ENCODE measurements at regions not wholly inside any gene's neighbourhood (a gene's known extent, or its start where the extent isn't known, plus 50 kb on each side); places are given as distances from the start of the nearest gene placed in this dataset.

DNA sequence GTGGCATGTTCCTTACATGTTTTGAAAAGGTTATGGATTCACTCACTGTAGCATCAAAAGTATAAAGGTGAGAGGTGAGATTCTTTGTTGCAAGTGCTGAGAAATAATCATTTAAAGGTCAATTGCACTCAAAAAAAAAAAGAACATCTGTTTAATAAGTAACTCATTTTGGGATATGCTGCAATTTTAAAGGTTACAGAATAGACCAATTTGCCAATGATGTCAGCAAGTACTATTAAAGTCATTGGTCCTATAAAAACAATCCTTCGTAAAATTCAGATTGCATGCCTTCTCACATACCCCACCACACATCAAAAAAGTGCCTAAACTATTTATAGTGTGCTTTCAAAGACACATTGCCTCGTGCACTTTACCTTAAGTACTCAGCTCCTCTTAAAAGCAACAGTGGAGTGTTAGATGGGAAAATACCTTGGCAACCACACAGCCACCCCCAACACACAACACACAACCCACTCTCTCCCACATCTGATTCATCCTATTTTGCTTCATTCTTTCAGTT, 218.2 kb upstream of the ADGRL2 start:
- Mint-ChIP-seq H3K4me3 (ENCODE audit: low read depth) (no peak overlapping the region), H3K9me3 (no peaks in the 10 kb centered on the region), H3K4me1 (ENCODE audit: low read depth) (peaks cover 3% of the 10 kb centered on the region), H3K27me3 (ENCODE audit: low read depth) (no peaks in the 10 kb centered on the region), H3K27ac (no peak overlapping the region), H3K36me3 (ENCODE audit: low read depth) (no peaks in the 10 kb centered on the region)
- intact Hi-C loops (cut with micrococcal nuclease), result no loop called here
- DNase-seq (ENCODE audit: low spot score), result no peak

DNA sequence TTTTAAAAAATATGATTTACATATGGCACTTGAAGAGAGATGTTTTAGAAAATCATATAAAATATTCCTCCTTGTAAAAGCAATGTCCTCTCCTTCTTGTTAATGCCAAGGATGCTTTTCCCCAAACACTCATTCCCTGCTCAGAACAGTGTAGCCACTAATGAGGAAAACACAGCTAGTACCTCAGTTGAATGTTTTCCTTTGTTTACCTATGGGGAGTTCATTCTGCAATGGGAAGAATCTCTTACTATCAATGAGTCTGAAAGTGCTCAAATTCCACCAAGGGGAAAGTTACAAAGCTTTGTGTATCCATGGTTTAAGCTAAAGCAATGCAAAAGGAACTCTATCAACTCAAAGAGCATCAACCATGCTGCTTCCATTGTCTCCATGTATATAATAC, 221.9 kb upstream of the ADGRL2 start:
- Mint-ChIP-seq H3K27me3 (ENCODE audit: low read depth) (no peaks in the 10 kb centered on the region), H3K36me3 (ENCODE audit: low read depth) (no peaks in the 10 kb centered on the region), H3K9me3 (no peaks in the 10 kb centered on the region), H3K4me1 (ENCODE audit: low read depth) (peaks cover 3% of the 10 kb centered on the region), H3K27ac (no peak overlapping the region), H3K4me3 (ENCODE audit: low read depth) (no peak overlapping the region)
- no peak for DNase-seq (ENCODE audit: low spot score)
- intact Hi-C loops (cut with micrococcal nuclease), result no loop called here

DNA sequence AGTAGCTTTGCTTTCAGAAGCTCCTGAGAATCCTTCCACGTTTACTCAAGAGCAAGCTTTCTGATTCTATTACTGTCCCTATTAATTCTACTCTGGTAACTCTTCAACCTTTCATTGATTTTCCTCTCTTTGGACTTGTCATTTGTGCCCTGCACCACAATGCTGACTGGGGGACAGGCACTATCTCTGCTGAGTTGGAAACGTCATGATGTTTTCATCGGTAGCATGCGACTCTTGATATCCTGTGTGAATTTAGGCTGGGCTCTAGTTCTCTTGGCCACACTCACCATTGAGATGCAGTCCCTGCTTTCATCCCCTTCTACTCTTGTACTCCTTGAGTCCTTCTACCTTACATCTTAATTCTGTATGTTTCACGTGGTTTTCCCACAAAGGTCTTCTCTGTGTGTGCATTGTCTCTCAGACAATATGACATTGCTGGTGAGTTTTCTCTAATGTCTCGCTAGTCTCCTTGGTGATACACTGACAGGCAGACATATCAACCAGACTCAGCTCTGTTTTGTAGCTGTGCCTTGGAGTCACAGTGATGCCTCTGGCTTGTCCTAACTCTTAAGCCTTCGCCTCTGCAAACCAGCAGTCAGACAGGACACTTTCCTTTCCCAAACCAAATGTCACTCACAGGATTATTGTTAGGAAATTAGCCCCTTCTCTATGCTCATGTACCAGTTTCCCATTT, 223.6 kb upstream of the ADGRL2 start:
- no peaks in the 10 kb centered on the region for H3K27me3 Mint-ChIP-seq (ENCODE audit: low read depth)
- no peak overlapping the region for H3K4me3 Mint-ChIP-seq (ENCODE audit: low read depth)
- H3K36me3 Mint-ChIP-seq (ENCODE audit: low read depth), result no peaks in the 10 kb centered on the region
- no peak overlapping the region for H3K27ac Mint-ChIP-seq
- no peaks in the 10 kb centered on the region for H3K9me3 Mint-ChIP-seq
- no peaks in the 10 kb centered on the region for H3K4me1 Mint-ChIP-seq (ENCODE audit: low read depth)
- DNase-seq (ENCODE audit: low spot score), result no peak
- intact Hi-C loops (cut with micrococcal nuclease), result no loop called here

DNA sequence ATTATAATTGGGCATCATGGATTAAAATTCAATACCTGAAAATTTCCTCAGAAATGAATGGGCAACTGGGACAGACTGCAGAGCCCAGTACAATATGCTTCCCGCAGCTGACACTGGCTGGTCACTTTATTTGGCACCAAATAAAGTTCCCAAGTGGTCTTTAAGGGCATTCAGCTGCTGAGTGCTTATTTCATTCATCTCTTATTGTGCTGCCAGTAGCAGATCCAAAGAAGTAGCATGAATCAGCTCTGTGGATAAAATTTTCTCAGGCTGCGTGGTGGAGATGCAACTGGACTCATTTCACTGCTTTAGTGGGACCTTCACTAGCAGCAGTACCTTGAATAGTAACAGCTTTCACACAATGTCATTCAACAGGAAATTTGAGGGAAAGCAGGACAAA, 226.3 kb upstream of the ADGRL2 start:
- no peak overlapping the region for H3K27ac Mint-ChIP-seq
- no peaks in the 10 kb centered on the region for H3K27me3 Mint-ChIP-seq (ENCODE audit: low read depth)
- H3K9me3 Mint-ChIP-seq, result no peaks in the 10 kb centered on the region
- H3K4me3 Mint-ChIP-seq (ENCODE audit: low read depth), result no peak overlapping the region
- intact Hi-C loops (cut with micrococcal nuclease), result no loop called here
- no peak for DNase-seq (ENCODE audit: low spot score)
- H3K36me3 Mint-ChIP-seq (ENCODE audit: low read depth), result no peaks in the 10 kb centered on the region
- H3K4me1 Mint-ChIP-seq (ENCODE audit: low read depth), result no peaks in the 10 kb centered on the region

DNA sequence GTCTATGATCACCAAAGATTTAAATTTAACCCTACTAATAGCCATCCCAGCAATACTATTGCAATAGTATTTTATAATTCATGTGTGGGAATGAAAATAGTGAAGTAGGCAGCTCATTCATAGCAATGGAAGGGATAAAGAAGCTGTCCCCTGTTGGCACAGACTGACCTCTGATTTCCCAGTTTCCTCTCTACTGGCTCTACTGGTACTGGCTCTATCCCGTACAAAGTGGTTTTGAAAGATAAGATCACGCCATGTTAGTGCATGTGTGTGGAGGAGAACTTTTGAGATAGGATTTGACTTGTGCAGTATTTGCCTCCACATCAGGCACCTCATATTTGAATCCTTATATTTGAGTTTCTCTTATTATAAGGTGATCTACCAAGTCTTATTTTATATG, 227.3 kb upstream of the ADGRL2 start:
- Mint-ChIP-seq H3K27me3 (ENCODE audit: low read depth) (no peaks in the 10 kb centered on the region), H3K36me3 (ENCODE audit: low read depth) (no peaks in the 10 kb centered on the region), H3K9me3 (no peaks in the 10 kb centered on the region), H3K4me3 (ENCODE audit: low read depth) (no peak overlapping the region), H3K4me1 (ENCODE audit: low read depth) (no peaks in the 10 kb centered on the region), H3K27ac (no peak overlapping the region)
- intact Hi-C loops (cut with micrococcal nuclease), result no loop called here
- DNase-seq (ENCODE audit: low spot score), result no peak

DNA sequence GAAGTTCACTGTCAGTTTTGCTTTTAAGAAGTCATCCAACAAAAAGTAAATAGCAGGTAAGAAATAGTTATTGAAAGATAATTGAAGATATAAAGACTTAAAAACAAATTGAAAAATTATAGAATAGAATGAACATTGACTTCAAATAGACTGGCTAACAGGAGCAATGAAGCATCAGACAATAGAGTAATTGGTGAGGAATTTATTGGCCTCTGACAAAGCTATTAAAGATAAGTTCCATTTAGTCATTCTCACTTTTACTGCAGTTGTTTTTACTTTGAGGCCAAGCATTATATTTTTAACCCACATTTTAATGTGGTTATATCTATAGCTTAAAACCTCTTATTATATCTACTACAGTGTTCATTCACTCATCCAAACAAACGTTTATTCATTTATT, 228.8 kb upstream of the ADGRL2 start:
- intact Hi-C loops (cut with micrococcal nuclease), result no loop called here
- Mint-ChIP-seq H3K27me3 (ENCODE audit: low read depth) (no peaks in the 10 kb centered on the region), H3K9me3 (no peaks in the 10 kb centered on the region), H3K4me3 (ENCODE audit: low read depth) (no peak overlapping the region), H3K36me3 (ENCODE audit: low read depth) (no peaks in the 10 kb centered on the region), H3K4me1 (ENCODE audit: low read depth) (no peaks in the 10 kb centered on the region), H3K27ac (no peak overlapping the region)
- no peak for DNase-seq (ENCODE audit: low spot score)

DNA sequence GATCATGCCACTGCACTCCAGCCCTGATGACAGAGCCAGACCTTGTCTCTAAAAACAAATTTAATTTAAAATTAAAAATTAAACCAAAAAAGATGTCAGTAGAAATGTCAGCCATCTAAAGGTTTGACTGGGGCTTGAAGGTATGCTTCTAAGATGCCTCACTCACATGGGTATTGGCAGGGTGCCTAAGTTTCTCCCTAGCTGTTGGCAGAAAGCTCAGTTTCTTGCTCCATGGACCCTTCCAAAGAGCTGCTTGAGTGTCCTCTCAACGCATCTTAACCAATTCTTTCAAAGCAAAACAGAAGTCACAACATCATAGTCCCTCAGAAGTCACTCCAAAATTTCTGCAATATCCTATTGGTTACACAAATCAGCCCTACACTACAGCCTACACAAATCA, 231.0 kb upstream of the ADGRL2 start:
- no peak overlapping the region for H3K27ac Mint-ChIP-seq
- DNase-seq (ENCODE audit: low spot score), result no peak
- intact Hi-C loops (cut with micrococcal nuclease), result no loop called here
- H3K36me3 Mint-ChIP-seq (ENCODE audit: low read depth), result no peaks in the 10 kb centered on the region
- H3K4me3 Mint-ChIP-seq (ENCODE audit: low read depth), result no peak overlapping the region
- H3K4me1 Mint-ChIP-seq (ENCODE audit: low read depth), result no peaks in the 10 kb centered on the region
- H3K27me3 Mint-ChIP-seq (ENCODE audit: low read depth), result no peaks in the 10 kb centered on the region
- no peaks in the 10 kb centered on the region for H3K9me3 Mint-ChIP-seq

DNA sequence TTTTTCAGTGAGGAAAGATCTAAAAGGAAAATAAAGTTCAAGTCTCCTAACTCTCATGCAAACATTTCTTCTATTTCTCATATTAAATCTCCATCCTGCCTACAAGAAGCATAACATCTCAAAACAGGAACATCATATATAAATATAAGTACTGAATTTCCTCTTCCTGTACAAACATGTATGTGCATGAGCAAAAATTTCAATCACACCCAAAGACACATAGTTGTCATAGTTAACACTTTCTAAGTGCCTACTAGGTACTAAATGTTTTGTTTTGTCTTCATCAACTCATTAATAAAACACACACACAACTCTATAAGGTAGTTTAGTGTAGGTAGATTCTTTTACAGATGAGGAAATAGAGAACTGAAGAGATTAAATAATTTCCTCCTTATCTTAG, 237.1 kb upstream of the ADGRL2 start:
- Mint-ChIP-seq H3K27ac (no peak overlapping the region), H3K4me3 (ENCODE audit: low read depth) (no peak overlapping the region), H3K4me1 (ENCODE audit: low read depth) (no peaks in the 10 kb centered on the region), H3K9me3 (no peaks in the 10 kb centered on the region), H3K36me3 (ENCODE audit: low read depth) (no peaks in the 10 kb centered on the region), H3K27me3 (ENCODE audit: low read depth) (no peaks in the 10 kb centered on the region)
- DNase-seq (ENCODE audit: low spot score), result no peak
- intact Hi-C loops (cut with micrococcal nuclease), result no loop called here

DNA sequence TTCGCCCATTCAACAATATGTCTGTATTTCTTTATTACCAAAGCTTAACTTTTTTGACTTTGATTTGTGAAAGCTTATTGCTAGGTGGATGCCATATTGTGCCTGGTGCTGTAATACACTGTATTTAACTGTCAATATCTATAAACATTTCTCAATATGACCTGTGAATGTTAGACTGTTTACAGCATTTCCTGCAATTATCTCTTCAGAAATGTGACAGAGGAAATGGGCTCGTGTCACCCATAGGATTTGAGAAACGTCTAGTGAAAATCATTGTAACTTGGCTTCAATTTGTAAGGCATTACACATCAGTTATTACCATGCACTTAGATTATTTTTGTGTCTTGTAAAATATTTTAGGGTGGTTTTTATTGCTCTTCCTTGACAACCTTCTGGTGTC, 237.8 kb upstream of the ADGRL2 start:
- DNase-seq (ENCODE audit: low spot score), result no peak
- H3K9me3 Mint-ChIP-seq, result no peaks in the 10 kb centered on the region
- H3K36me3 Mint-ChIP-seq (ENCODE audit: low read depth), result no peaks in the 10 kb centered on the region
- no peaks in the 10 kb centered on the region for H3K4me1 Mint-ChIP-seq (ENCODE audit: low read depth)
- no peak overlapping the region for H3K27ac Mint-ChIP-seq
- intact Hi-C loops (cut with micrococcal nuclease), result no loop called here
- no peaks in the 10 kb centered on the region for H3K27me3 Mint-ChIP-seq (ENCODE audit: low read depth)
- H3K4me3 Mint-ChIP-seq (ENCODE audit: low read depth), result no peak overlapping the region

DNA sequence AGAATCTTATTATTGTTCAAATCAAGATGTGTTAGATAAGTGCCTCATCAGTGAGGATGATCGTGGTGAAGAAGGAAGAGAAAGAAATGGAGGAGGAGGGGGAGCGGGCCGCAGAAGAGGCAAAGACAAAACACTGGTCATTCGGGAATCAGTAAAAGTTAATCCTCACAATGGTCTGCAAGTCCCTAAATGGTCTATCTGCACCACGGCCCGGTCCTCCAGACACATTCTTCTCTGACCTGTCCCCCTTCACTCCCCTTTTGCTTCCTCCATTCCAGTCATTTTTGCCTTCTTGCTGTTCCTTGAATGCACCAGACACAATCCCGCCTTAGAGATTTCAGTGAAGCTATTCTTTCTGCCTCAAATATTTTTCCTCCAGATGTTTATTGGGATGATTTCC, 240.1 kb upstream of the ADGRL2 start:
- no peaks in the 10 kb centered on the region for H3K27me3 Mint-ChIP-seq (ENCODE audit: low read depth)
- no peak overlapping the region for H3K4me3 Mint-ChIP-seq (ENCODE audit: low read depth)
- no peaks in the 10 kb centered on the region for H3K9me3 Mint-ChIP-seq
- no peaks in the 10 kb centered on the region for H3K4me1 Mint-ChIP-seq (ENCODE audit: low read depth)
- intact Hi-C loops (cut with micrococcal nuclease), result no loop called here
- H3K27ac Mint-ChIP-seq, result no peak overlapping the region
- H3K36me3 Mint-ChIP-seq (ENCODE audit: low read depth), result no peaks in the 10 kb centered on the region
- DNase-seq (ENCODE audit: low spot score), result no peak

DNA sequence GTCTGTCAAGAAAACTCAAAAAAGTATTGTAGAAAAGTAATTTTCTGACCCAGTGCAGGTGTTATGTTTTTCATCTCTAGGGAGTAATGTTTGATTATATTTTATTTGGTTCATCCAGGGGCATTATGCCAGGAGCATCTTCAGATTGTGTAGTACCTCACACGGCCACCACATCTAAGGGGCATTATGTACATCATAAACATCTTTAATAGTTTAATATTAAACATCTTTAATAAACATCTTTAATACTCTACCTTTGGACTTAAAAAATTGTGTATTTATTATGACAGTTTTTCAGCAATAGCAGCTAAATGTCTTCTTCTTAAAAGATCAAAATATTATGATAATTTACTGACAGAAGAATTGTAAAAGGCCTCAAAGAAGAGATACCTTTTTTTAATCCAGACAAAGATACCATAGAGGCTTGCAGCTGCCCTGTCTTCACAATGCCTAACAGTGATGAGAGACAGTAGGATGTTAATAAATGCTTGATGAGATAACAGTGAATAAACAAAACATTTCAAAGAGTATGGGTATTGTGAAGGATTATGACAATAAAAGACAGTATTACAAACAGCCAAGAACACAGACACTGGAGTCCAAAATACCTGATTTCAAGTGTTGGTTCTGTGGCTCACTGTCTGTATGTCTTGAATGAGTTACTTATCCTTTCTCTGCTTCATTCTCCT, 240.9 kb upstream of the ADGRL2 start:
- Mint-ChIP-seq H3K4me1 (ENCODE audit: low read depth) (no peaks in the 10 kb centered on the region), H3K27me3 (ENCODE audit: low read depth) (no peaks in the 10 kb centered on the region), H3K27ac (no peak overlapping the region), H3K4me3 (ENCODE audit: low read depth) (no peak overlapping the region), H3K36me3 (ENCODE audit: low read depth) (no peaks in the 10 kb centered on the region), H3K9me3 (no peaks in the 10 kb centered on the region)
- intact Hi-C loops (cut with micrococcal nuclease), result no loop called here
- no peak for DNase-seq (ENCODE audit: low spot score)

DNA sequence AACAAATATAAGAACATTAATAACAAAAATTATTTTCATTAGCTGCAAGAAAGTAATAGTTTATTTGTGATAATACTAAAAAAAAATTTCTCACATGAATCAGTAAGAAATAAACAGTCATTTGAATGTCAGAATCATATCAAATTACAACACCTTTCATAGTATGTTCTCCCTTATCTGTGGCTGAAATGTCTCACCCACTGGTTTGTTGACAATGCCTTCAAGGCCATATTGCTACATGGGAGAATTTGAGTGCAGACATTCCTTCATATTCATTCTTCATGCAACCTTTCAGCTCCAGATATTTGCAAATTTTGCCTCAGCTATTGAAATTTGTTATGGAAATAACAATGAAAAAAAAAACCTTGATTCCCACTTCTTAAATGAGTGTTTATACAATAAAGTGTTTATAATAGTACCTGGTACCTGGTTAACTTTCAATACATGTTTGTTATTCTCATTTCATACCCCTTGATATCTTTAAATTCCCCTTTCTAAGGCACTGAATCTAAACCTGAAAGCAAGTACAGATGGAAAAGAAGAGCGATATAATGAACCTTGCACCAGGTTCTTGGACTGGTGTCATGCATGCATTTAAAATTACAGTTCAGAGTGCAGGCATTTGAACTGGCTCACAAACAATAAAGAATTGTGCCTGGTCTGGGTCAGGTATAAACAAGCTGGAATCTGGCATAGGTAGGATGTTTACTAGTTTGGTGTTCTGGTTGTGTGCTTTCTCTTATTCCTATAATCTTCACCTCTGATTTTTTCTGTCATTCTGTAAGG, 242.2 kb upstream of the ADGRL2 start:
- H3K4me3 Mint-ChIP-seq (ENCODE audit: low read depth), result no peak overlapping the region
- DNase-seq (ENCODE audit: low spot score), result no peak
- H3K27me3 Mint-ChIP-seq (ENCODE audit: low read depth), result no peaks in the 10 kb centered on the region
- H3K27ac Mint-ChIP-seq, result no peak overlapping the region
- no peaks in the 10 kb centered on the region for H3K4me1 Mint-ChIP-seq (ENCODE audit: low read depth)
- intact Hi-C loops (cut with micrococcal nuclease), result no loop called here
- H3K36me3 Mint-ChIP-seq (ENCODE audit: low read depth), result no peaks in the 10 kb centered on the region
- H3K9me3 Mint-ChIP-seq, result no peaks in the 10 kb centered on the region

DNA sequence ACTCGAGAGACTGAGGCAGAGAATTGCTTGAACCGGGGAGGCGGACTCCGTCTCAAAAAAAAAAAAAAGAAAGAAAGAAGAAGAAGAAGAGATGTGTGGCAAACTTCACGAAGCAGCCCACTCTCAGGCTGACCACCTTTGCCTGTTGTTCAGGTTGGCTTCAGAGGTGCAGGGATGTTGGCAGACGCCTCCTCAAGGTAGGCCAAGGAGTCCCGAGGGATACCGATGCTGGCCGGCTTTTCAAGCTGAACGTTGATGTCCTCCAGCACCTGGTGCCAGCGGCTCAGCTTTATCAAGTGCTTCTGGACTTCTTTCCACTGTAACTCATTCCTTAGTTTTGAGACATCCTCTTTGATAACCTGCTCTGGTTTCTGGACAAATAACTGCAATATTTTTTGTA, 243.8 kb upstream of the ADGRL2 start:
- no peaks in the 10 kb centered on the region for H3K9me3 Mint-ChIP-seq
- no peaks in the 10 kb centered on the region for H3K4me1 Mint-ChIP-seq (ENCODE audit: low read depth)
- no peak overlapping the region for H3K4me3 Mint-ChIP-seq (ENCODE audit: low read depth)
- no peak for DNase-seq (ENCODE audit: low spot score)
- H3K27ac Mint-ChIP-seq, result no peak overlapping the region
- no peaks in the 10 kb centered on the region for H3K27me3 Mint-ChIP-seq (ENCODE audit: low read depth)
- intact Hi-C loops (cut with micrococcal nuclease), result no loop called here
- H3K36me3 Mint-ChIP-seq (ENCODE audit: low read depth), result no peaks in the 10 kb centered on the region

All from activated T-helper 2 cell treated with anti-CD3 and anti-CD28 coated beads, Interferon-gamma antibody, Interleukin-2, Interleukin-4, amounts not matched to agents 10 μg/mL and 5 μg/mL and 100 μg/mL, durations not matched to agents 14 hours and 24 hours and 36 hours (primary cell).